ENCODE measurements at regions not wholly inside any gene's neighbourhood (a gene's known extent, or its start where the extent isn't known, plus 50 kb on each side); places are given as distances from the start of the nearest gene placed in this dataset.
A peak's percentile ranks its signal among the peaks of the same experiment; 100 is the strongest.
"Not testable (repeated sequence)": the region's sequence is repeated elsewhere in the genome, so short reads cannot be mapped to it uniquely, and the experiment has no call there.

GRCh38 chr2:207328944-207329386 is 163.2 kb upstream of the KLF7 start:
- no peak for DNase-seq (ENCODE audit: low read depth in 2 of 2)

- DNase-seq (ENCODE audit: low read depth in 2 of 2) = peak in 1 of 2 donors; percentile 31
Observed at GRCh38 chr2:207330912-207331311, 165.2 kb upstream of the KLF7 start.

DNA sequence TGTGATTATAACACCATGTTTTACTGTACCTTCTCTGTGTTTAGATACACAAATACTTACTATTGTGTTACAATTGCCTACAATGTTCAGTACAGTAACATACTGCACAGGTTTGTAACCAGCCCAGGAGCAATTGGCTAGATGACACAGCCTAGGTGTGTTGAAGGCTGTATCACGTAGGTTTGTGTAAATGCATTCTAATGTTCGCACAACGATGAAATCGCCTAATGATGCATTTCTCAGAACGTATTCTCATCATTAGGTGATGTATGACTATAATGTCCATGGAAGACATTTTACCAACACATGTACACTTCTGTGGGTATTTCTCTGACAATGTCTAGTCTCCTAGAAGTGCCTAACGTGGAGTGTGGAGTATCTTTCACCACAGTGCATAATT is 165.9 kb upstream of the KLF7 start:
- no peak for DNase-seq (ENCODE audit: low read depth in 2 of 2)

- DNase-seq (ENCODE audit: low read depth in 2 of 2) = no peak
Observed at GRCh38 chr2:207332480-207333212, 166.9 kb upstream of the KLF7 start.

GRCh38 chr2:207333599-207334300 is 168.0 kb upstream of the KLF7 start:
- DNase-seq (ENCODE audit: low read depth in 2 of 2) = no peak

- DNase-seq (ENCODE audit: low read depth in 2 of 2) = no peak
Observed at GRCh38 chr2:207334301-207334623, 168.5 kb upstream of the KLF7 start.

DNA sequence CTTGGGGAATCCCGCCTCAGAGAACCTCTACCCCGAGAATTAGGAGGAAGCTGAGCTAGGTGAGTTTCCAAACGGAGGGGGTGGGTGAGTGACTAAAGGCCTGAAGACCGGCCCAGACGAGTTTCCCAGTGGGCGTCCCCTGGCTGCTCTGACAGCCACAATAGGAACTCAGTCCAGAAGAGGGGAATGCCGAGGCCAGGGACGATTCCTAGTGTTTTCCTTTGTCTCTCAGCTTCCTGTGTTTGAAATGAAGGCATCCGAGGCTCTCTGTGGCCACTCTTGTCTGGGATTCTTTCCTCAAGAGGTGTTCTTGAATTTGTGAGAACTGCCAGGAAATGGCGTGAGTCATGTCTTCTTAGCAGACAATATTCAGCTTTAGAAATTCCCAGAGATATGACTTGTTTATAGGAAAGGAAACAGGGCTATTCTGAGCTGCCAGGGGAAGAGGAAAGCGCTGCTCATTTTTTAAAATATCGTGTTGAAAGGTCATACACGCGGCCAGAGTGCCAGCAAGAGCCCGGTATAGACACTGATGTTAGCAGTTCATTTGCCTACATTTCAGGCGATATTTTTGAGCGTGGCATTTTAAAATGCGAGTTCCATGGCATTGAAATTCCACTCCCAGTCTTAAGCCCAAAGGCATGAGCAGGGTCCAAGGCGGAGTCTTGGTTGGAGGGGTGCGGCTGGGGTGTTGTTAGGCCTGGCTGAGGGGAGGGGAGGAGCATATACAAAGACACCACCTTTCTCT is 169.1 kb upstream of the KLF7 start:
- peak; percentile 10 to 29 for DNase-seq (ENCODE audit: low read depth in 2 of 2)

DNA sequence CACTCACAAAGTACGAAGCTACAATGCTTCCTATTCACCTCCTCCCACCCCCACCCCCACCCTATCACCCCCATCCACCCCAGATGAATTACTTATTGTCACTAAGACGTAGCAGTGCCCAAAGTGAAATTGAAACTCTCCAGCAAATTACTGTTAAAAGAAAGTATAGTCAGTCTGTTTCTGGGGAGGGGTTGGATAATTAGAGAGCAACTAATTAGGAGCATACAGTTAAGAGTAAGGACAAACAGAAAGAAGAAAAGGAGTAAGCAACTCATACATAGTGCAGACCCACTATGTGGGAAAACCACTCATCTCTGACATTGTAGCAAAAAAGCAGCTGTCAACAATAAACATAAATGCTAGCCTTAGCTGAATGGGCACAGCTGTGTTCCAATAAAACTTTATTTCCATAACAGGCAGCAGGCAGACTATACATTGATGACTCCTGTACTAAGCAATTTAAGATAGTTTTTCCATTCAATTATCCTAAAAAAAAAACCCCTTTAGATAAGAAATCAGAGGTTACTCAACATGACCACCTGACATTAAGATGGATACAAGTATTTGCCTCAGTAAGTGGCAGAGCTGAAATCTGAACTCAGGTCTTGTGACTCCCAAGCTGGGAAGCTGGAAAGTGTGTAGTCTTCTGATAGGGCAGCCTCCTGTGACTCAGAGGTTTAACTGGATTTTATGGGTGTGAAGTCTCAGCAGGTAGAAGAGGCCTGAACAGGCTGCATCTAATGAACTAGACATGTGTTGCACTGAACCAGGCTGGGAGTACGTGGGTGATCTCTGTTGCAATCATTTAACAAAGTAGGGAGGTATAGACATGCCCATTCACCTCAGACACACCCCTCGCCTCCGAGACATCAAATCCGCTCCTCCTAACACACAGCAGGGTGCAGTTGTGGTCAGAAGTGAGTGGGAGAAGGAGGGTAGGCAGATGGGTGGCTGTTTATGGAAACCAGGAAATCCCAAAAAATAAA is 171.8 kb upstream of the KLF7 start:
- DNase-seq (ENCODE audit: low read depth in 2 of 2) = peak in 1 of 2 donors; percentile 3

DNA sequence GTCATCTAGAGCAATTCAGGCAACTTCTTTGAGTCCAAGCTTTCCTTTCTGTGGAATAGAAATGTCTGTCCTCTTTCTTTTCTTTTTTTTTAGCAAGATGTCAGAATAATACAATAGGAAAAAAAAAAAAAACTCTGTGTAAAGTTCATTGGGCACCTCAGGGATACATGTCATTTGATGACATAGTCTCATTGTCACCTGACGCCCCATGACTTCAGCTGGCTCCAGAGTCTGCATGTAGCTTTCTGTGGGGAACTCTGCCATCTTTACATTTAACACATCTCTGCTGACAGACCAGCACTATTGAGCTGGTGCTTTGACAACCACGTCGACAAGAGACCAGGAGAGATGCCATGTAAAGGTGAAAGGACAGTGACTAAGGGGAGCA is 172.5 kb upstream of the KLF7 start:
- no peak for DNase-seq (ENCODE audit: low read depth in 2 of 2)

DNA sequence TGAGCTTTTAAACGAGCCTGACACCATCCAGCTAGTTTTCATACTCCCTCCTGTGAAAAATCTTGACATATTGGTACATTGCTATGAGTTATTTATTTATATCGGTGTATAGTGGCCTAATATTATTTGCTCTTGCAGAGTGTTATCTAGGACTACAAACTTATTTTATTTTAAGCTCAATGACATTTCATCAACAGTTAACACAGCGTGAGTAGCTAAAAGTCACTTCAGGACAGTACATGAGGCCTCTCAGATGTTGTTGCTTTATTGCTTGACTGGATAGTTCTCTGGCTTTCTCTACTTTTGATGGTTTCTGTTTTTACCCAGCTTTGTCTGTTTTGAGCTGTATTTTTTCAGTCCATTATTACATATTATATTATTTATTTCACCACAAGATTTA is 172.9 kb upstream of the KLF7 start:
- no peak for DNase-seq (ENCODE audit: low read depth in 2 of 2)

GRCh38 chr2:207341112-207341750 is 175.5 kb upstream of the KLF7 start:
- DNase-seq (ENCODE audit: low read depth in 2 of 2) = no peak

GRCh38 chr2:207341804-207342203 is 176.1 kb upstream of the KLF7 start:
- no peak for DNase-seq (ENCODE audit: low read depth in 2 of 2)

DNA sequence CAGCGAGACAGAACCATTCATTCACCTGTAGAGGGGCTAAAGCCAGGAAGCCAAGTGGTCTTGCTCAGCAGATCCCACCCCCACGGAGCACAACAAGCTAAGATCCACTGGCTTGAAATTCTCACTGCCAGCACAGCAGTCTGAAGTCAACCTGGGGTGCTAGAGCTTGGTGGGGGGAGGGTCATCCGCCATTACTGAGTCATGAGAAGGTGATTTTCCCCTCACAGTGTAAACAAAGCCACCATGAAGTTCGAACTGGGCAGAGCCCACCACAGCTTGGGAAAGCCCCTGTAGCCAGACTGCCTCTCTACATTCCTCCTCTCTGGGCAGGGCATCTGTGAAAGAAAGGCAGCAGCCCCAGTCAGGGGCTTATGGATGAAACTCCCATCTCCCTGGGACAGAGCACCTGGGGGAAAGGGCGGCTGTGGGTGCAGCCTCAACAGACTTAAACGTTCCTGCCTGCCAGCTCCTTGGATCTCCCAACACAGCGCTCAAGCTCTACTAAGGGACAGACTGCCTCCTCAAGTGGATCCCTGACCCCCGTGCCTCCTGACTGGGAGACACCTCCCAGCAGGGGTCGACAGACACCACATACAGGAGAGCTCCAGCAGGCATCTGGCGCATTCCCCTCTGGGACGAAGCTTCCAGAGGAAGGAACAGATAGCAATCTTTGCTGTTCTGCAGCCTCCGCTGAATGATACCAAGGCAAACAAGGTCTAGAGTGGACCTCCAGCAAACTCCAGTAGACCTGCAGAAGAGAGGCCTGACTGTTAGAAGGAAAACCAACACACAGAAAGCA is 179.0 kb upstream of the KLF7 start:
- not testable (repeated sequence) for DNase-seq (ENCODE audit: low read depth in 2 of 2)

GRCh38 chr2:207351171-207351570 is 178.6 kb upstream of the CREB1 start:
- DNase-seq (ENCODE audit: low read depth in 2 of 2) = no peak

GRCh38 chr2:207352978-207353671 is 176.6 kb upstream of the CREB1 start:
- peak in 1 of 2 donors; percentile 5 for DNase-seq (ENCODE audit: low read depth in 2 of 2)

DNA sequence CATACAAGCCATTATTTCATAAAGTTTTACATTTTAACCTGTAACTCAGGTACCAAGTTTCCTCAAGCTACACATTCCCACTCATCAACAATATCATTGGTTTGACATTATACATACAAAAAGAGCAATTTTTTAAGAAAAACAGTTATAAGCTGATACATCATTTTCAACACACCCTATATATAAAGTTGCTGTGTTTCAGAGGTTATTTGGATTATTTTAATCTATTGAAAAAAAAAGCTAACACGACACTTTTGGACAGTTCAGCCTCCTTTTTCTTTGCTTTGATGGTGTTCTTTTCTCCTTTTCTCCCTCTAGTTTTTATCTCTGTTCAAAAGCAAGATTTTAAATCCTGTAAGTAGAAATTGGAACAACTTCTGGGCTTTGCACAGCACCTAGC is 175.9 kb upstream of the CREB1 start:
- no peak for DNase-seq (ENCODE audit: low read depth in 2 of 2)

DNA sequence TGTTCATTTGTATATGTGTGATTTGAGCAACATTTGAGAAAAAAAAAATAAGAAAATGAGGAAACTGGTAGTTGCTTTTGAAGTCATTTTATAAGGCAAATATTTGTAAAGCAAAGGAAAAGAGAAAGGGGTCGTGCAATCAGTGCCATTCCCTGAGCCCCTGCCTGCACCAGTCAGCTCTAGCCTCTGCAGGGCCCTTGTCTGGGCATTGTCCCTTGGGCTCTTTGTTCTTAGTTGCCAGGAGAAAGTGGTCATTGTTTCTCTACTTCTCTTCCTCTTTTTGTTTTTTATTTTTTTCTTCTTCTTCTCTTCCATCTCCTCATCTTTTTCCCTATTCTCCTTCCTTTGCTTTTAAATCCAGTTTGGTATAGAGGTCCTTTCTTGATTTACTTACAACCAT is 175.3 kb upstream of the CREB1 start:
- DNase-seq (ENCODE audit: low read depth in 2 of 2) = no peak

- DNase-seq (ENCODE audit: low read depth in 2 of 2) = no peak
Observed at GRCh38 chr2:207356567-207356966, 173.2 kb upstream of the CREB1 start.

GRCh38 chr2:207357216-207357615 is 172.5 kb upstream of the CREB1 start:
- DNase-seq (ENCODE audit: low read depth in 2 of 2) = no peak

- DNase-seq (ENCODE audit: low read depth in 2 of 2) = no peak
Observed at GRCh38 chr2:207362716-207363115, 167.0 kb upstream of the CREB1 start.
